KBM-7 (cell line): ENCODE measurements at regions not wholly inside any gene's neighbourhood (a gene's known extent, or its start where the extent isn't known, plus 50 kb on each side); places are given as distances from the start of the nearest gene placed in this dataset.

ENCODE experiments used
- DNase-seq: peaks from one replicate; pipeline ENCODE4 v3.0.0-alpha.2; 2015
- in situ Hi-C: fragments of 300-500 bp; cut with MboI; formaldehyde crosslinking; loops from 2 replicates; pipeline ENCODE4 v1.14.3; 2020; ENCODE audit warnings: low sequenced_read_pairs, low pct_unique_long_range_greater_than_20kb, mixed read lengths

GRCh38 chr20:4603724-4604123 lies 82.5 kb upstream of the PRNP start:
- in situ Hi-C loops: no loop called here
- no peak for DNase-seq

- no peak for DNase-seq
- in situ Hi-C loops: no loop called here
These were observed 84.0 kb upstream of the PRNP start for GRCh38 chr20:4602297-4602631.

- in situ Hi-C loops: no loop called here
- DNase-seq: no peak
These were observed 84.5 kb upstream of the PRNP start for GRCh38 chr20:4601630-4602296.

- DNase-seq: no peak
- in situ Hi-C loops: no loop called here
These were observed 85.8 kb upstream of the PRNP start for GRCh38 chr20:4600308-4601014.

GRCh38 chr20:4597215-4597614 lies 89.0 kb upstream of the PRNP start:
- DNase-seq: no peak
- in situ Hi-C loops: no loop called here

GRCh38 chr20:4593149-4593525 lies 93.1 kb upstream of the PRNP start:
- no peak for DNase-seq
- in situ Hi-C loops: no loop called here

GRCh38 chr20:4592316-4593148 lies 93.7 kb upstream of the PRNP start:
- peak; percentile 47 for DNase-seq
- in situ Hi-C loops: no loop called here

GRCh38 chr20:4591975-4592315 lies 94.3 kb upstream of the PRNP start:
- in situ Hi-C loops: no loop called here
- no peak for DNase-seq

GRCh38 chr20:4585758-4586157 lies 100.5 kb upstream of the PRNP start:
- DNase-seq: no peak
- in situ Hi-C loops: loop anchor here (10.0 kb wide), 1 partner anchor 351 kb away; no protein-coding TSS in a partner anchor

- no peak for DNase-seq
- in situ Hi-C loops: loop anchor here (10.0 kb wide), 1 partner anchor 350 kb away; no protein-coding TSS in a partner anchor
These were observed 101.0 kb upstream of the PRNP start for GRCh38 chr20:4585104-4585753.

- in situ Hi-C loops: loop anchor here (10.0 kb wide), 1 partner anchor 350 kb away; no protein-coding TSS in a partner anchor
- no peak for DNase-seq
These were observed 101.7 kb upstream of the PRNP start for GRCh38 chr20:4584510-4584909.

- no peak for DNase-seq
- in situ Hi-C loops: loop anchor here (10.0 kb wide), 1 partner anchor 347 kb away; no protein-coding TSS in a partner anchor
These were observed 104.4 kb upstream of the PRNP start for GRCh38 chr20:4581838-4582237.

- DNase-seq: no peak
- in situ Hi-C loops: no loop called here
These were observed 107.9 kb upstream of the PRNP start for GRCh38 chr20:4578375-4578774.

- DNase-seq: no peak
- in situ Hi-C loops: no loop called here
These were observed 111.9 kb upstream of the PRNP start for GRCh38 chr20:4574356-4574690.

GRCh38 chr20:4573564-4574355 lies 112.5 kb upstream of the PRNP start:
- in situ Hi-C loops: no loop called here
- no peak for DNase-seq

- no peak for DNase-seq
- in situ Hi-C loops: no loop called here
These were observed 114.3 kb upstream of the PRNP start for GRCh38 chr20:4571759-4572531.

GRCh38 chr20:4569865-4570264 lies 116.4 kb upstream of the PRNP start:
- in situ Hi-C loops: no loop called here
- no peak for DNase-seq

GRCh38 chr20:4569092-4569491 lies 117.2 kb upstream of the PRNP start:
- in situ Hi-C loops: no loop called here
- peak; percentile 36 for DNase-seq
